ENCODE measurements at regions not wholly inside any gene's neighbourhood (a gene's known extent, or its start where the extent isn't known, plus 50 kb on each side); places are given as distances from the start of the nearest gene placed in this dataset.

- TF ChIP-seq CTCF (IDR thresholded peaks at IDR 0.05) (no peak), EP300 (IDR thresholded peaks at IDR 0.05) (no peak), POLR2A (IDR thresholded peaks at IDR 0.05) (no peak)
Observed at GRCh38 chr1:83027511-83027910, 971.4 kb downstream of the TTLL7 start.
